IMR-90 (cell line): ENCODE measurements at regions not wholly inside any gene's neighbourhood (a gene's known extent, or its start where the extent isn't known, plus 50 kb on each side); places are given as distances from the start of the nearest gene placed in this dataset.

Experiments
- ATAC-seq: fragments of 200-7000 bp; cut with Tn5 transposase; 2 replicates; pipeline ENCODE4 v1.9.1; 2020; ENCODE audit warnings: low read depth, mild to moderate bottlenecking, moderate library complexity
- BruUV-seq: library from RNA; stranded (reverse); fragments of 400-500 nt; replicated peaks from 2 replicates; lab custom pipeline; 2021; lab: Mats Ljungman, UMichigan
- CTCF ChIA-PET: fragments of 300-600 bp; formaldehyde crosslinking; extraction: SDS; loops from one replicate; lab custom pipeline; 2021; ENCODE audit warnings: antibody characterized with exemption; lab: Yijun Ruan, JAX
- POLR2A ChIA-PET: fragments of 300-600 bp; sonication (Branson Sonifier 250); formaldehyde crosslinking; loops from one replicate; lab custom pipeline; 2022; ENCODE audit warnings: antibody characterized with exemption; ENCODE audit not compliant: unreplicated experiment; lab: Charles Lee
- DNase-seq: peaks from one replicate; pipeline ENCODE4 v3.0.0; 2013
- H2AFZ ChIP-seq: replicated peaks from 2 replicates; pipeline ENCODE3; 2013; ENCODE audit warnings: low read length, mild to moderate bottlenecking; ENCODE audit not compliant: poor library complexity
- H2AK5ac ChIP-seq: 2 replicates; pipeline ENCODE4 v1.6.1; 2013; ENCODE audit warnings: low read depth, low read length, inconsistent platforms
- H2AK9ac ChIP-seq: replicated peaks from 2 replicates; pipeline ENCODE3; 2013; ENCODE audit warnings: mild to moderate bottlenecking, low read depth, low read length, moderate library complexity; ENCODE audit not compliant: poor library complexity
- H2BK120ac ChIP-seq: 2 replicates; pipeline ENCODE4 v1.6.1; 2013; ENCODE audit warnings: low read depth, low read length, inconsistent platforms
- H2BK15ac ChIP-seq: 3 replicates; pipeline ENCODE4 v1.6.1; 2013; ENCODE audit warnings: low read depth, low read length, inconsistent platforms
- H2BK20ac ChIP-seq: 2 replicates; pipeline ENCODE4 v1.6.1; 2013; ENCODE audit warnings: low read depth, mild to moderate bottlenecking, inconsistent platforms, low read length, moderate library complexity
- H2BK5ac ChIP-seq: 2 replicates; pipeline ENCODE4 v1.6.1; 2013; ENCODE audit warnings: mild to moderate bottlenecking, low read depth, low read length, inconsistent platforms; ENCODE audit not compliant: poor library complexity, severe bottlenecking
- H3K14ac ChIP-seq: replicated peaks from 2 replicates; pipeline ENCODE4 v1.6.1; 2013; ENCODE audit warnings: low read depth, low read length, inconsistent platforms
- H3K18ac ChIP-seq: 2 replicates; pipeline ENCODE4 v1.6.1; 2013; ENCODE audit warnings: low read depth, low read length, control low read depth
- H3K23ac ChIP-seq: 2 replicates; pipeline ENCODE4 v1.6.1; 2013; ENCODE audit warnings: low read depth, low read length, inconsistent platforms
- H3K27ac ChIP-seq: 2 replicates; pipeline ENCODE4 v1.5.1; 2013; ENCODE audit warnings: mild to moderate bottlenecking, control low read depth, low read length; ENCODE audit not compliant: insufficient read depth
- H3K27me3 ChIP-seq: 2 replicates; pipeline ENCODE4 v1.6.1; 2013; ENCODE audit warnings: low read length; ENCODE audit not compliant: control insufficient read depth, insufficient read depth
- H3K36me3 ChIP-seq: 2 replicates; pipeline ENCODE4 v1.6.1; 2013; ENCODE audit warnings: low read length, mixed read lengths; ENCODE audit not compliant: control insufficient read depth, insufficient read depth
- H3K4ac ChIP-seq: 2 replicates; pipeline ENCODE4 v1.6.1; 2013; ENCODE audit warnings: low read depth, low read length, inconsistent platforms
- H3K4me1 ChIP-seq: 2 replicates; pipeline ENCODE4 v1.6.1; 2013; ENCODE audit warnings: low read length, mixed read lengths; ENCODE audit not compliant: control insufficient read depth, insufficient read depth
- H3K4me2 ChIP-seq: 2 replicates; pipeline ENCODE4 v1.6.1; 2013; ENCODE audit warnings: low read depth, mild to moderate bottlenecking, control low read depth, low read length, moderate library complexity
- H3K4me3 ChIP-seq: 2 replicates; pipeline ENCODE4 v1.5.1; 2013; ENCODE audit warnings: low read depth, mild to moderate bottlenecking, control low read depth, low read length, moderate library complexity; ENCODE audit not compliant: insufficient read depth
- H3K56ac ChIP-seq: 2 replicates; pipeline ENCODE4 v1.6.1; 2013; ENCODE audit warnings: low read length, inconsistent platforms; ENCODE audit not compliant: insufficient read depth; ENCODE audit errors: extremely low read depth
- H3K79me1 ChIP-seq, 2 experiments: 2 replicates each; pipeline ENCODE4 v1.6.1; 2013; ENCODE audit warnings: low read length in 2 of 2, inconsistent platforms in 1 of 2, low read depth in 1 of 2
- H3K9ac ChIP-seq: 2 replicates; pipeline ENCODE4 v1.6.1; 2013; ENCODE audit warnings: low read depth, low read length, control low read depth
- H3K9me1 ChIP-seq: 2 replicates; pipeline ENCODE4 v1.6.1; 2013; ENCODE audit warnings: low read length, inconsistent platforms; ENCODE audit not compliant: insufficient read depth
- H3K9me3 ChIP-seq: 2 replicates; pipeline ENCODE4 v1.6.1; 2013; ENCODE audit warnings: low read length; ENCODE audit not compliant: control insufficient read depth, insufficient read depth
- H4K20me1 ChIP-seq: 2 replicates; pipeline ENCODE4 v1.6.1; 2013; ENCODE audit warnings: low read length, inconsistent platforms; ENCODE audit not compliant: insufficient read depth
- H4K5ac ChIP-seq: 2 replicates; pipeline ENCODE4 v1.6.1; 2013; ENCODE audit warnings: mild to moderate bottlenecking, low read depth, low read length, control low read depth
- H4K8ac ChIP-seq, 2 experiments: 2 replicates each; pipeline ENCODE4 v1.6.1; 2013; ENCODE audit warnings: low read depth in 2 of 2, low read length in 2 of 2, control low read depth in 1 of 2, inconsistent platforms in 1 of 2
- H4K91ac ChIP-seq: 2 replicates; pipeline ENCODE4 v1.6.1; 2013; ENCODE audit warnings: low read depth, low read length, inconsistent platforms; ENCODE audit not compliant: insufficient read depth
- CEBPB ChIP-seq: IDR thresholded peaks from 2 replicates; pipeline ENCODE4 v1.6.1; 2012; ENCODE audit warnings: low read depth, low read length, improper control_type of control experiment
- CHD1 ChIP-seq: IDR thresholded peaks from 2 replicates; pipeline ENCODE4 v1.6.1; 2012; ENCODE audit warnings: low read depth, low read length, improper control_type of control experiment
- CTCF ChIP-seq: conservative IDR thresholded peaks from 2 replicates; pipeline ENCODE4 v1.5.1; 2012; ENCODE audit warnings: mild to moderate bottlenecking, low read depth, low read length, improper control_type of control experiment
- ELK1 ChIP-seq: fragments of 150-350 bp; IDR thresholded peaks from 2 replicates; pipeline ENCODE4 v1.6.1; 2016; ENCODE audit warnings: low read depth, mild to moderate bottlenecking, low read length, moderate library complexity, borderline replicate concordance
- MAFK ChIP-seq: IDR thresholded peaks from 2 replicates; pipeline ENCODE4 v1.6.1; 2012; ENCODE audit warnings: low read depth, low read length, improper control_type of control experiment
- MAZ ChIP-seq: IDR thresholded peaks from 2 replicates; pipeline ENCODE4 v1.6.1; 2012; ENCODE audit warnings: low read depth, mild to moderate bottlenecking, low read length, improper control_type of control experiment, moderate library complexity, borderline replicate concordance
- MXI1 ChIP-seq: IDR thresholded peaks from 2 replicates; pipeline ENCODE4 v1.6.1; 2012; ENCODE audit warnings: low read depth, mild to moderate bottlenecking, low read length, moderate library complexity, borderline replicate concordance
- POLR2A ChIP-seq: IDR thresholded peaks from 2 replicates; pipeline ENCODE4 v1.6.1; 2012; ENCODE audit warnings: mild to moderate bottlenecking, low read depth, low read length
- RAD21 ChIP-seq: IDR thresholded peaks from 2 replicates; pipeline ENCODE4 v1.6.1; 2012; ENCODE audit warnings: low read length, improper control_type of control experiment
- SMC3 ChIP-seq: fragments of 150-350 bp; IDR thresholded peaks from 2 replicates; pipeline ENCODE4 v1.6.1; 2016; ENCODE audit warnings: low read depth, mild to moderate bottlenecking, antibody characterized with exemption, low read length, moderate library complexity
- USF2 ChIP-seq: fragments of 150-350 bp; IDR thresholded peaks from 2 replicates; pipeline ENCODE4 v1.6.1; 2017; ENCODE audit warnings: mild to moderate bottlenecking, antibody characterized with exemption, low read length, low read depth
- WGBS, 2 experiments: methylation state at CpG; one replicate each; pipeline versions ENCODE4 v1.1.5 to v1.1.7; 2013; ENCODE audit warnings: missing lambda C conversion rate in 2 of 2; ENCODE audit not compliant: insufficient read length in 1 of 2; ENCODE audit errors: extremely low coverage in 2 of 2; 5-methylcytosine and 5-hydroxymethylcytosine counted together
- dilution Hi-C: fragments of 300-500 bp; cut with HindIII; formaldehyde crosslinking; loops from one replicate; pipeline ENCODE4 v1.14.3; 2018; ENCODE audit warnings: low sequenced_read_pairs; ENCODE audit not compliant: unreplicated experiment
- in situ Hi-C: fragments of 300-500 bp; cut with MboI; formaldehyde crosslinking; loops from 3 replicates; pipeline ENCODE4 v1.14.3; 2019; ENCODE audit warnings: low sequenced_read_pairs, inconsistent platforms, mixed read lengths
- intact Hi-C: fragments of 100-400 bp; cut with micrococcal nuclease; formaldehyde crosslinking; loops from 2 replicates; pipeline ENCODE4 v1.10.0; 2022

- Histone ChIP-seq H3K79me1 (no peaks in the 10 kb centered on the region), H4K5ac (no peak overlapping the region), H3K27me3 (no peaks in the 10 kb centered on the region), H3K9ac (no peak overlapping the region), H2BK15ac (no peak overlapping the region), H3K4ac (no peak overlapping the region), H3K56ac (no peak overlapping the region), H3K4me2 (no peak overlapping the region), H2AFZ (no peak overlapping the region), H4K8ac (no peak overlapping the region), H2BK120ac (no peak overlapping the region), H2BK20ac (no peak overlapping the region), H3K4me1 (no peaks in the 10 kb centered on the region), H2AK9ac (no peak overlapping the region), H2BK5ac (no peak overlapping the region), H3K23ac (no peak overlapping the region), H4K91ac (no peak overlapping the region), H2AK5ac (no peak overlapping the region), H3K9me1 (no peaks in the 10 kb centered on the region), H3K14ac (no peak overlapping the region), H3K18ac (no peak overlapping the region), H3K9me3 (no peaks in the 10 kb centered on the region), H4K20me1 (no peaks in the 10 kb centered on the region), H3K27ac (no peak overlapping the region), H3K4me3 (no peak overlapping the region), H3K36me3 (no peaks in the 10 kb centered on the region)
- no peak for DNase-seq
- intact Hi-C loops, result no loop called here
- dilution Hi-C loops, result no loop called here
- no TSS peak for BruUV-seq
- POLR2A ChIA-PET, result no interaction called here
- CTCF ChIA-PET, result no interaction called here
- TF ChIP-seq CEBPB, result no peak
- no peak for TF ChIP-seq MAFK
- no peak for TF ChIP-seq MAZ
- TF ChIP-seq CTCF, result no peak
- no peak for TF ChIP-seq SMC3
- no peak for TF ChIP-seq USF2
- no peak for TF ChIP-seq RAD21
- no peak for TF ChIP-seq MXI1
- TF ChIP-seq POLR2A, result no peak
- no peak for TF ChIP-seq ELK1
- no peak for TF ChIP-seq CHD1
- in situ Hi-C loops, result no loop called here
- ATAC-seq, result no peak
- no CpG with 5 or more reads among the region's 3 CpGs for WGBS, 2 experiments
These were observed 364.9 kb downstream of the COL12A1 start for GRCh38 chr6:74840953-74841352.
